ENCODE measurements at regions not wholly inside any gene's neighbourhood (a gene's known extent, or its start where the extent isn't known, plus 50 kb on each side); places are given as distances from the start of the nearest gene placed in this dataset.

DNA sequence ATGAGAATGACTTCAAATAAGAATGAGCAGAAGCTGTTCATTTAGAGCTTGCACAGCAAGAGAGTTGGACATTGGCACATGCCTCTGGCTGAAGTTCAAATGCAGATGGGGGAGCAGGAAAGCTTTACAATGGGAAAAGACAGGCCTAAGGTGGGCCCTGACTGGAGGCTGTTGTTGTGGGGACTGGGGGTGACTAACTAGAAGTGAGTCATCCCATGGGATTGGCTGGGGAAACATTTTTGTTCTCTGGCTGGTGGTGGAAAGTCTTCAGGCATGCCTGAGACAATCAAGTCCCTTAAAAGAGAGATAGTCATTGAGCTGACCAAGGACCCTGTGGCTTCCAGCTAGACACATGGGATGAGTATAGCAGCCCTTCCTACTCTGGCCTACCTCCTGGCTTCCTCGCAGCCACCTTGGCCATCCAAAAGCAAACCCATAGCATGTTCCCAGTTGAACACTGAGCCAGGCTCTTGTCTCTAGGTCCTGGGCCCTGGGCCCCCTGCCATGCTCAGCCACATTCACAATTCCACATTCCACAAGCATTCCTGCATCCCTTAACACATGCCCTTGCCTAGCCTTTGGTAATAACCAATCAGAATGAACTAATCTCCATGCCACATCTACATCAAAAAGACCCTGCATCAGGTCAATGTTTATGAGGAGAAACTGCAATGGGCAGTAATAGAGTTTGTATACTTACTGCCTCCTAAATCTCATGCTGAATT lies 873.4 kb downstream of the NLGN4Y start:
- no peak overlapping the region for H3K27ac ChIP-seq (ENCODE audit: low read length)
- H3K9ac ChIP-seq (ENCODE audit: low read depth, low read length): no peak overlapping the region
- no peaks in the 10 kb centered on the region for H3K27me3 ChIP-seq (ENCODE audit: insufficient read depth, low read length, poor library complexity)
- H3K36me3 ChIP-seq (ENCODE audit: insufficient read depth, low read length): no peaks in the 10 kb centered on the region
- H3K4me3 ChIP-seq (ENCODE audit: low read depth in 1 of 2, low read length in 2 of 2): no peak overlapping the region
- H3K4me2 ChIP-seq (ENCODE audit: insufficient read depth, low read length): no peak overlapping the region
- peaks cover 14% of the 10 kb centered on the region for H3K4me1 ChIP-seq (ENCODE audit: insufficient read depth, low read length)
- H3K9me3 ChIP-seq (ENCODE audit: insufficient read depth, low read length, severe bottlenecking): no peaks in the 10 kb centered on the region
- no peak overlapping the region for H2AFZ ChIP-seq (ENCODE audit: low read depth, low read length)
- H4K20me1 ChIP-seq (ENCODE audit: insufficient read depth, low read length): no peaks in the 10 kb centered on the region
- TF ChIP-seq, protein P1, sequence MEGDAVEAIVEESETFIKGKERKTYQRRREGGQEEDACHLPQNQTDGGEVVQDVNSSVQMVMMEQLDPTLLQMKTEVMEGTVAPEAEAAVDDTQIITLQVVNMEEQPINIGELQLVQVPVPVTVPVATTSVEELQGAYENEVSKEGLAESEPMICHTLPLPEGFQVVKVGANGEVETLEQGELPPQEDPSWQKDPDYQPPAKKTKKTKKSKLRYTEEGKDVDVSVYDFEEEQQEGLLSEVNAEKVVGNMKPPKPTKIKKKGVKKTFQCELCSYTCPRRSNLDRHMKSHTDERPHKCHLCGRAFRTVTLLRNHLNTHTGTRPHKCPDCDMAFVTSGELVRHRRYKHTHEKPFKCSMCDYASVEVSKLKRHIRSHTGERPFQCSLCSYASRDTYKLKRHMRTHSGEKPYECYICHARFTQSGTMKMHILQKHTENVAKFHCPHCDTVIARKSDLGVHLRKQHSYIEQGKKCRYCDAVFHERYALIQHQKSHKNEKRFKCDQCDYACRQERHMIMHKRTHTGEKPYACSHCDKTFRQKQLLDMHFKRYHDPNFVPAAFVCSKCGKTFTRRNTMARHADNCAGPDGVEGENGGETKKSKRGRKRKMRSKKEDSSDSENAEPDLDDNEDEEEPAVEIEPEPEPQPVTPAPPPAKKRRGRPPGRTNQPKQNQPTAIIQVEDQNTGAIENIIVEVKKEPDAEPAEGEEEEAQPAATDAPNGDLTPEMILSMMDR (IDR thresholded peaks at IDR 0.05; ENCODE audit: borderline replicate concordance, extremely low read depth, low read length, poor library complexity, severe bottlenecking): no peak
- no peak for ATAC-seq (ENCODE audit: insufficient read depth, low read depth)
- H3K79me2 ChIP-seq (ENCODE audit: insufficient read depth, low read length): no peaks in the 10 kb centered on the region
- DNase-seq: no peak

DNA sequence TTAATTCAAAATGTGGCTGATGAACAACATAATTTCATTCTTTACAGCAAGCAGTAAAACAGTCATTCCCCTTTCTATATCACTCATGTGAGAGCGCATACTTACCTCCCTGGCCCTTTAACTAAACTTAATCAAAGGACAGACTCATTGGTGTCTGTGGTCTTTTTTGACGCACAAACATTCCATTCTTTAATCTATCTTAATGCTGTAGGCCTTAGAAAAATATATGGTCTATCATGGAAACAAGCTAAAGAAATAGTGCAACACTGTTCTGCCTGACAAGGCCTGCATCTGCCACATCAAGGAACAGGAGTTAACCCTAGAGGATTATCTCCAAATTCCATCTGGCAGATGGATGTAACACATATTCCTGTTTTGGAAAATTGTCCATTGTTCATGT lies 878.1 kb downstream of the NLGN4Y start:
- H3K27ac ChIP-seq (ENCODE audit: low read length): no peak overlapping the region
- no peaks in the 10 kb centered on the region for H3K27me3 ChIP-seq (ENCODE audit: insufficient read depth, low read length, poor library complexity)
- ATAC-seq (ENCODE audit: insufficient read depth, low read depth): no peak
- H3K9me3 ChIP-seq (ENCODE audit: insufficient read depth, low read length, severe bottlenecking): no peaks in the 10 kb centered on the region
- peaks cover 14% of the 10 kb centered on the region for H3K4me1 ChIP-seq (ENCODE audit: insufficient read depth, low read length)
- TF ChIP-seq, protein P1 (IDR thresholded peaks at IDR 0.05; ENCODE audit: borderline replicate concordance, extremely low read depth, low read length, poor library complexity, severe bottlenecking): no peak
- no peak for TF ChIP-seq EZH2 (IDR thresholded peaks at IDR 0.05; ENCODE audit: borderline replicate concordance, low read depth, low read length, severe bottlenecking)
- no peak overlapping the region for H3K4me2 ChIP-seq (ENCODE audit: insufficient read depth, low read length)
- H2AFZ ChIP-seq (ENCODE audit: low read depth, low read length): no peak overlapping the region
- no peak overlapping the region for H3K9ac ChIP-seq (ENCODE audit: low read depth, low read length)
- DNase-seq: no peak
- H3K79me2 ChIP-seq (ENCODE audit: insufficient read depth, low read length): no peaks in the 10 kb centered on the region
- H3K36me3 ChIP-seq (ENCODE audit: insufficient read depth, low read length): no peaks in the 10 kb centered on the region
- H4K20me1 ChIP-seq (ENCODE audit: insufficient read depth, low read length): no peaks in the 10 kb centered on the region
- H3K4me3 ChIP-seq (ENCODE audit: low read depth in 1 of 2, low read length in 2 of 2): no peak overlapping the region

DNA sequence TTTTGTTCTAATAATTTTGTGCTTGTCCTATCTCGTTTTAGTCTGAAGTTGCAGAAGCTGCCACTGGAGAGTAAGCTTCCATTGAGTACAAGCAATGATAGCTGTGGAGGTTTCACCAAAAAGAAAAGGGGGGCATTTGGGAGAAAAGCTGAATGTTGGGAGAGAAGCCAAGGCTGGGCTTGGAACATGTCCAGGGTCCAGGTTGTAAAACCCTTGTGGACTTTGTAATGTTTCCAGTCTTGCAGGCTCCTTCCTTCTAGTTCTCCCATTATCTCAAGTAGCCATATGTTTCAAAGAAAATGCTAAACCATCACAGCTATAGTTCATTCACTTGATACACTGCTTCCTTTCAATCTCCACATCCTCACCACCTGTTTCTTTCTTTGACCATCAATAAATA lies 880.2 kb downstream of the NLGN4Y start:
- H3K4me1 ChIP-seq (ENCODE audit: insufficient read depth, low read length): peaks cover 4% of the 10 kb centered on the region
- H2AFZ ChIP-seq (ENCODE audit: low read depth, low read length): no peak overlapping the region
- no peaks in the 10 kb centered on the region for H4K20me1 ChIP-seq (ENCODE audit: insufficient read depth, low read length)
- H3K4me2 ChIP-seq (ENCODE audit: insufficient read depth, low read length): no peak overlapping the region
- H3K36me3 ChIP-seq (ENCODE audit: insufficient read depth, low read length): no peaks in the 10 kb centered on the region
- TF ChIP-seq, protein P1 (IDR thresholded peaks at IDR 0.05; ENCODE audit: borderline replicate concordance, extremely low read depth, low read length, poor library complexity, severe bottlenecking): no peak
- TF ChIP-seq EZH2 (IDR thresholded peaks at IDR 0.05; ENCODE audit: borderline replicate concordance, low read depth, low read length, severe bottlenecking): no peak
- no peak for ATAC-seq (ENCODE audit: insufficient read depth, low read depth)
- no peak for DNase-seq
- no peak overlapping the region for H3K27ac ChIP-seq (ENCODE audit: low read length)
- no peaks in the 10 kb centered on the region for H3K9me3 ChIP-seq (ENCODE audit: insufficient read depth, low read length, severe bottlenecking)
- H3K27me3 ChIP-seq (ENCODE audit: insufficient read depth, low read length, poor library complexity): no peaks in the 10 kb centered on the region
- no peak overlapping the region for H3K9ac ChIP-seq (ENCODE audit: low read depth, low read length)
- H3K79me2 ChIP-seq (ENCODE audit: insufficient read depth, low read length): no peaks in the 10 kb centered on the region
- H3K4me3 ChIP-seq (ENCODE audit: low read depth in 1 of 2, low read length in 2 of 2): no peak overlapping the region
